ENCODE measurements at regions not wholly inside any gene's neighbourhood (a gene's known extent, or its start where the extent isn't known, plus 50 kb on each side); places are given as distances from the start of the nearest gene placed in this dataset.

GRCh38 chr21:20270365-20271055 lies 727.7 kb upstream of the NCAM2 start:
- Histone ChIP-seq H3K4me3 (no peak overlapping the region), H3K27me3 (no peaks in the 10 kb centered on the region), H3K9me3 (no peaks in the 10 kb centered on the region), H3K4me1 (no peaks in the 10 kb centered on the region), H3K27ac (no peak overlapping the region), H3K36me3 (no peaks in the 10 kb centered on the region)
- ATAC-seq = no peak
- TF ChIP-seq POLR2AphosphoS5 (IDR thresholded peaks at IDR 0.05) (no peak), EP300 (IDR thresholded peaks at IDR 0.05) (no peak), POLR2A (IDR thresholded peaks at IDR 0.05) (no peak)
- TF ChIP-seq, protein P1, sequence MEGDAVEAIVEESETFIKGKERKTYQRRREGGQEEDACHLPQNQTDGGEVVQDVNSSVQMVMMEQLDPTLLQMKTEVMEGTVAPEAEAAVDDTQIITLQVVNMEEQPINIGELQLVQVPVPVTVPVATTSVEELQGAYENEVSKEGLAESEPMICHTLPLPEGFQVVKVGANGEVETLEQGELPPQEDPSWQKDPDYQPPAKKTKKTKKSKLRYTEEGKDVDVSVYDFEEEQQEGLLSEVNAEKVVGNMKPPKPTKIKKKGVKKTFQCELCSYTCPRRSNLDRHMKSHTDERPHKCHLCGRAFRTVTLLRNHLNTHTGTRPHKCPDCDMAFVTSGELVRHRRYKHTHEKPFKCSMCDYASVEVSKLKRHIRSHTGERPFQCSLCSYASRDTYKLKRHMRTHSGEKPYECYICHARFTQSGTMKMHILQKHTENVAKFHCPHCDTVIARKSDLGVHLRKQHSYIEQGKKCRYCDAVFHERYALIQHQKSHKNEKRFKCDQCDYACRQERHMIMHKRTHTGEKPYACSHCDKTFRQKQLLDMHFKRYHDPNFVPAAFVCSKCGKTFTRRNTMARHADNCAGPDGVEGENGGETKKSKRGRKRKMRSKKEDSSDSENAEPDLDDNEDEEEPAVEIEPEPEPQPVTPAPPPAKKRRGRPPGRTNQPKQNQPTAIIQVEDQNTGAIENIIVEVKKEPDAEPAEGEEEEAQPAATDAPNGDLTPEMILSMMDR (IDR thresholded peaks at IDR 0.05) = no peak
- 84 to 95% methylated on average over 6 to 9 of the region's 11 CpGs for WGBS, 2 donors (ENCODE audit: low coverage in 1 of 2)

GRCh38 chr21:20272791-20273362 lies 725.3 kb upstream of the NCAM2 start:
- no peaks in the 10 kb centered on the region for H3K4me1 ChIP-seq
- WGBS, 2 donors (ENCODE audit: low coverage in 1 of 2) = 61 to 63% methylated on average over 5 of the region's 5 CpGs
- no peaks in the 10 kb centered on the region for H3K36me3 ChIP-seq
- H3K9me3 ChIP-seq = no peaks in the 10 kb centered on the region
- no peak for ATAC-seq
- no peaks in the 10 kb centered on the region for H3K27me3 ChIP-seq
- no peak overlapping the region for H3K4me3 ChIP-seq
- TF ChIP-seq POLR2A (IDR thresholded peaks at IDR 0.05) (no peak), POLR2AphosphoS5 (IDR thresholded peaks at IDR 0.05) (no peak), EP300 (IDR thresholded peaks at IDR 0.05) (no peak)
- TF ChIP-seq, protein P1 (IDR thresholded peaks at IDR 0.05) = no peak
- no peak overlapping the region for H3K27ac ChIP-seq

DNA sequence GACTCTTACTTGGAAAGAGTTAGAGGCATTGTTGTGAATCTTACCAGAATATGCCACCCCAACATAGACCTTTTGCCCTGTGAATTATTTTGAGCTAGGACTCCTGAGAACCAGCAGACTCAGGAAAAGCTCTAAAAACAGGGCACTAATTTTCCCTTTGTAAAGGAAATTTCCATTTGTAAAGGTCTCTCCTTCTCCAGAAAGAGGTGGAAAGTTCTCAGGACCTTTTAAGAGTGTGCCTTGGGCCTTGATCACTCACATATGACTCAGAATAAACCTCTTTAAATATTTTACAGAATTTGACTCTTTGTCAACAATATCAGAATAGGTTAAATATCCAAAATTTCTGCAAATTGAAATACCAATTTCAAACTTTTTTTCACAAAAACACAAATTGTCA lies 721.8 kb upstream of the NCAM2 start:
- no peaks in the 10 kb centered on the region for H3K36me3 ChIP-seq
- no peaks in the 10 kb centered on the region for H3K9me3 ChIP-seq
- H3K4me3 ChIP-seq = no peak overlapping the region
- H3K27me3 ChIP-seq = no peaks in the 10 kb centered on the region
- H3K27ac ChIP-seq = no peak overlapping the region
- no peaks in the 10 kb centered on the region for H3K4me1 ChIP-seq
- TF ChIP-seq POLR2A (IDR thresholded peaks at IDR 0.05) = no peak
- no peak for TF ChIP-seq EP300 (IDR thresholded peaks at IDR 0.05)
- no peak for TF ChIP-seq POLR2AphosphoS5 (IDR thresholded peaks at IDR 0.05)
- TF ChIP-seq, protein P1 (IDR thresholded peaks at IDR 0.05) = no peak
- ATAC-seq = no peak

DNA sequence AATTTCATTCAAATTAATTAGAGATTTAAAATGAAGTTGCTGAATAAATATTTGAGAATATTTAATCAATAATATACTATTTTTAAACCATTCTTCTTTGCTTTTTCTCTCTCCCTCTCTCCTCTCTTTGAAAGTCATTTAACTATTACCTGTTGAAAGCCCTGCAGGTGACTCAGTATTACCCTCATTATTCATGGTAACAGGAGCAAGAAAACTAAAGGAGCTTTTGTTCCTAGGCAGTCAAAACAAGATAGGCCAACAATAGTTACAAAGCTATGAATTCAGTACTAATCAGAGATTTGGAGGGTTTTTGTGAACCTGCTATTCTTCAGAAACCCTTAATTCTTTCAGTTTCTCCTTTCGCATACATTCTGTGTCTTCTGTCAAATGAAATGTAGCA lies 721.3 kb upstream of the NCAM2 start:
- no peaks in the 10 kb centered on the region for H3K9me3 ChIP-seq
- H3K4me1 ChIP-seq = no peaks in the 10 kb centered on the region
- H3K27me3 ChIP-seq = no peaks in the 10 kb centered on the region
- no peak overlapping the region for H3K4me3 ChIP-seq
- WGBS, 2 donors (ENCODE audit: low coverage in 1 of 2) = 100% methylated on average over 1 of the region's 1 CpG
- TF ChIP-seq, protein P1 (IDR thresholded peaks at IDR 0.05) = no peak
- TF ChIP-seq POLR2AphosphoS5 (IDR thresholded peaks at IDR 0.05) = no peak
- no peak for TF ChIP-seq EP300 (IDR thresholded peaks at IDR 0.05)
- no peak for ATAC-seq
- H3K27ac ChIP-seq = no peak overlapping the region
- H3K36me3 ChIP-seq = no peaks in the 10 kb centered on the region

GRCh38 chr21:20283836-20284235 lies 714.4 kb upstream of the NCAM2 start:
- ATAC-seq = no peak
- Histone ChIP-seq H3K27ac (no peak overlapping the region), H3K27me3 (no peaks in the 10 kb centered on the region), H3K4me1 (no peaks in the 10 kb centered on the region), H3K4me3 (no peak overlapping the region), H3K9me3 (no peaks in the 10 kb centered on the region), H3K36me3 (no peaks in the 10 kb centered on the region)
- no peak for TF ChIP-seq POLR2AphosphoS5 (IDR thresholded peaks at IDR 0.05)
- no peak for TF ChIP-seq POLR2A (IDR thresholded peaks at IDR 0.05)
- no peak for TF ChIP-seq EP300 (IDR thresholded peaks at IDR 0.05)
- TF ChIP-seq, protein P1 (IDR thresholded peaks at IDR 0.05) = no peak
- WGBS, 2 donors (ENCODE audit: low coverage in 1 of 2) = 50 to 73% methylated on average over 1 of the region's 1 CpG

All from gastroesophageal sphincter (tissue), 4 donors.